Testis (tissue), 2 donors: ENCODE measurements at regions not wholly inside any gene's neighbourhood (a gene's known extent, or its start where the extent isn't known, plus 50 kb on each side); places are given as distances from the start of the nearest gene placed in this dataset.
"Not testable (repeated sequence)": the region's sequence is repeated elsewhere in the genome, so short reads cannot be mapped to it uniquely, and the experiment has no call there.

ENCODE experiments used
- DNase-seq: peaks from one replicate; pipeline ENCODE4 v3.0.0-alpha.2; 2019
- H3K27ac ChIP-seq, 2 donors: fragments of 200-600 bp; sonication (generic); one replicate each; pipeline ENCODE4 v1.5.1; 2019
- H3K27me3 ChIP-seq: fragments of 200-600 bp; sonication (generic); one replicate; pipeline ENCODE4 v1.5.1; 2019
- H3K36me3 ChIP-seq: fragments of 200-600 bp; sonication (generic); one replicate; pipeline ENCODE4 v1.5.1; 2017; ENCODE audit warnings: low read depth; ENCODE audit errors: missing control alignments
- H3K4me1 ChIP-seq: fragments of 200-600 bp; sonication (generic); one replicate; pipeline ENCODE4 v1.5.1; 2019
- H3K4me3 ChIP-seq, 2 donors: fragments of 200-600 bp; sonication (generic); one replicate each; pipeline ENCODE4 v1.5.1; 2017 to 2019
- H3K9me3 ChIP-seq: fragments of 200-600 bp; sonication (generic); one replicate; pipeline ENCODE4 v1.5.1; 2017
- POLR2A ChIP-seq: fragments of 450-650 bp; IDR thresholded peaks from one replicate; pipeline ENCODE4 v1.6.1; 2017; ENCODE audit warnings: antibody characterized with exemption, mild to moderate bottlenecking, moderate library complexity
- WGBS, 2 donors: methylation state at CpG; one replicate each; pipeline ENCODE4 v1.1.5; 2018; 5-methylcytosine and 5-hydroxymethylcytosine counted together
- intact Hi-C: fragments of 100-400 bp; cut with DNase I; formaldehyde crosslinking; loops from one replicate; pipeline ENCODE4 v1.15.1; 2023; ENCODE audit warnings: low total_unique reads
- TF ChIP-seq, protein P1 (sequence below), 3 experiments: fragments of 450-650 bp in 2 of 3; fragments of 200-600 bp in 1 of 3; sonication (generic) in 1 of 3; IDR thresholded peaks; one replicate each; pipeline ENCODE4 v1.5.1; 2016 to 2019; ENCODE audit warnings: antibody characterized with exemption in 3 of 3, mild to moderate bottlenecking in 2 of 3, moderate library complexity in 1 of 3

DNA sequence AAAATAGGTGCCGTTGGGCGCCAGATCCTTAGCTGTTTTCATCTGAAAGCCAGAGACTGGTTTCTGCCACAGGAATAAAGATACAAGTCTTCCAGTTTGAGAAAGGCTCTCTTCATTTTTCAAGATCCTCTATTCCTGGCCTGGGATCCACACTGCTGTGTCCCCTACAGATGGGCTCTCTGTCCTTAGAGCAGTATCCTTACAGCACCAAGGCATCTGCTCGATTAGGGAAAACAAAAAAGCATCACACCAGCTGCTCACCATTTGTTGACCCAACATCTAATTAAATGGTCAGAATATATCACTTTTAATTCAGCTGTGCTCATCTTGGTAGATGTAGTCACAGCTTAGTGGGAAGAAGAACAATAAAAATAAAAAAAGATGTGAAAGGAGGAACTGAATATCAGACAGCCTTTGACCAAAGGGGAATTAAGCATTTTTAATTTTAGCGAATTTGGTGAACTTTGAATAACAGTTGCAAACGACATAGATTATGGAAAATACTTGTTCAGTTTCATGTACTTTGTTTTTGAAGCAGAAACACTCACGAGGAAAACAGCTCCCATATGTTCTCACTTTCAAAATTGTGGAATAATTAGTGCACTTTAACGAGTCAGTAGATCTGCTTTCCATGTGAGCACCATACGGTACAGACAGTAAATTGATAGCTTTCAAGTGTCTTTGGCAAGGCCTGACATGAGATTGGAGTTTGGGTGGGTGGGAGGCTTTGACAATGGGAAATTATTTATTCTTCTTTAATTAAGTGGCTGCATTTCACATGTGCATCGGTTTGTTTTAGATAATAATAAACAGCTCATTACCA is 148.4 kb upstream of the CLNK start:
- Histone ChIP-seq H3K4me1 (no peaks in the 10 kb centered on the region), H3K4me3 (no peak overlapping the region), H3K36me3 (no peaks in the 10 kb centered on the region), H3K9me3 (no peaks in the 10 kb centered on the region), H3K27me3 (no peaks in the 10 kb centered on the region), H3K27ac (no peak overlapping the region)
- intact Hi-C loops, result no loop called here
- DNase-seq, result no peak
- TF ChIP-seq, protein P1, sequence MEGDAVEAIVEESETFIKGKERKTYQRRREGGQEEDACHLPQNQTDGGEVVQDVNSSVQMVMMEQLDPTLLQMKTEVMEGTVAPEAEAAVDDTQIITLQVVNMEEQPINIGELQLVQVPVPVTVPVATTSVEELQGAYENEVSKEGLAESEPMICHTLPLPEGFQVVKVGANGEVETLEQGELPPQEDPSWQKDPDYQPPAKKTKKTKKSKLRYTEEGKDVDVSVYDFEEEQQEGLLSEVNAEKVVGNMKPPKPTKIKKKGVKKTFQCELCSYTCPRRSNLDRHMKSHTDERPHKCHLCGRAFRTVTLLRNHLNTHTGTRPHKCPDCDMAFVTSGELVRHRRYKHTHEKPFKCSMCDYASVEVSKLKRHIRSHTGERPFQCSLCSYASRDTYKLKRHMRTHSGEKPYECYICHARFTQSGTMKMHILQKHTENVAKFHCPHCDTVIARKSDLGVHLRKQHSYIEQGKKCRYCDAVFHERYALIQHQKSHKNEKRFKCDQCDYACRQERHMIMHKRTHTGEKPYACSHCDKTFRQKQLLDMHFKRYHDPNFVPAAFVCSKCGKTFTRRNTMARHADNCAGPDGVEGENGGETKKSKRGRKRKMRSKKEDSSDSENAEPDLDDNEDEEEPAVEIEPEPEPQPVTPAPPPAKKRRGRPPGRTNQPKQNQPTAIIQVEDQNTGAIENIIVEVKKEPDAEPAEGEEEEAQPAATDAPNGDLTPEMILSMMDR (IDR thresholded peaks at IDR 0.05), result no peak
- no peak for TF ChIP-seq POLR2A
- 61 to 67% methylated on average over 9 of the region's 9 CpGs for WGBS, 2 donors

DNA sequence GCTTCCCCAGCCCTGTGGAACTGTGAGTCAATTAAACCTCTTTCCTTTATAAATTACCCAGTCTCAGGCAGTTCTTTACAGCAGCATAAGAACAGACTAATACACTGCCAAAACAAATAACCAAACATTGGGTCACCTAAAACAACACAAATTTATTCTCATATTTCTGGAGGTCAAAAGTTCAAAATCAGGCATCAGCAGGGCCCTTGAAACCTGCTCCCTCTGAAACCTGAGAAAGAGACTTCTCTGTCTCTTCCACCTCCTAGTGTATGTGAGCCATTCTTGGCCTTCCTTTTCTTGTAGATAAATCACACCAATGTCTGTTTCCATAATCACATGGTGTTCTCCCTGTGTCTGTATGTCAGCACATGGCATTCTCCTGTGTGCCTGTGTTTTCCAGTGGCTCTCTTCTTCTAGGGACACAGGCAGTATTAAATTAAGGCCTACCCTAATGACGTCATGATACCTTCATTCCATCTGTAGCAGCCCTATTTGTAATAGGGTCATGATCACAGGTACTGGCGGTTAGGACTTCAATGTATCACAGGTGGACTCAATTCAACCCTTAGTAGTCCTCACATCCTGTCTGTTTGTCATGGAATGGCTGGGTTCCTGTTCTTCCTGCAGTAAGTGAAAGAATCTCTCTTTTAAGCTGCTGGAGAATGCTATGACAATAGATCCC is 147.3 kb upstream of the CLNK start:
- Histone ChIP-seq H3K4me1 (no peaks in the 10 kb centered on the region), H3K27me3 (no peaks in the 10 kb centered on the region), H3K36me3 (no peaks in the 10 kb centered on the region), H3K27ac (no peak overlapping the region), H3K9me3 (no peaks in the 10 kb centered on the region), H3K4me3 (no peak overlapping the region)
- WGBS, 2 donors, result 81 to 93% methylated on average over 2 of the region's 2 CpGs
- no peak for DNase-seq
- no peak for TF ChIP-seq POLR2A
- TF ChIP-seq, protein P1 (IDR thresholded peaks at IDR 0.05), result no peak
- intact Hi-C loops, result no loop called here

DNA sequence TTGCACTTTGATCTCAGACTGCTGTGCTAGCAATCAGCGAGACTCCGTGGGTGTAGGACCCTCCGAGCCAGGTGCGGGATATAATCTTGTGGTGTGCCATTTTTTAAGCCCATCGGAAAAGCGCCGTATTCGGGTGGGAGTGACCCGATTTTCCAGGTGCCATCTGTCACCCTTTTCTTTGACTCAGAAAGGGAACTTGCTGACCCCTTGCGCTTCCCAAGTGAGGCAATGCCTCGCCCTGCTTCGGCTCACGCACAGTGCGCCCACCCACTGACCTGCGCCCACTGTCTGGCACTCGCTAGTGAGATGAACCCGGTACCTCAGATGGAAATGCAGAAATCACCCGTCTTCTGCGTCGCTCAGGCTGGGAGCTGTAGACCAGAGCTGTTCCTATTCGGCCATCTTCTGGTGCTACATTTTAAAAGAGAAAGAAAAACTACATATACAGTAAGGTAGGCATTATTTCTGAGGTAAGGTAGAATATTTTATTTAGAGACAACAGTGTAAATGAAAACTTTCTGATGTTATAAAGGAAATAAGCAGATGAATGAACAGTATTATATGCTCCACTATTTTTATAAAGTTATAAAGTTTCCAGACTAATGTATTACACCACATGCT is 144.5 kb upstream of the CLNK start:
- not testable (repeated sequence) for H3K27ac ChIP-seq

DNA sequence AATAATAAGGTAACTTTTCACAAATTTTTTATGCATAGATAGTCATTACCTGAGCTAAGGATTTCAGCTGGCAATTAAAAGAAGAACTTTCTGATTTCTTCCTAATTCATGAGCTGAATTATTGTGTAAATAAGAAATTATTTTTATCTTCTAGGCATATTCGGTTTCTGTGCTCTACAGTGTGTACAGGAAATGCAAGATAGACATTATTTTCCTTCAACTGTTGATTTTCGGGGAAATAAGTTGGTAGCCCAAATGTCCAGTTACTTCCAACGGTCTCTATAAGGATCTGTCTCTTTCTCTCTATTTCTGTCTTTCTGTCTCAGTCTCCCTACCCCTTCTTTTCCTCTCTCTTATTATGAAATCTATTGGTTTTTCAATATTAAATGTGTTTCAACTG is 137.3 kb upstream of the CLNK start:
- Histone ChIP-seq H3K27ac (no peak overlapping the region), H3K4me3 (no peak overlapping the region), H3K4me1 (no peaks in the 10 kb centered on the region), H3K9me3 (no peaks in the 10 kb centered on the region), H3K36me3 (no peaks in the 10 kb centered on the region), H3K27me3 (no peaks in the 10 kb centered on the region)
- DNase-seq, result no peak
- no peak for TF ChIP-seq POLR2A
- TF ChIP-seq, protein P1 (IDR thresholded peaks at IDR 0.05), result no peak
- WGBS, 2 donors, result 78 to 84% methylated on average over 3 of the region's 3 CpGs
- intact Hi-C loops, result no loop called here

More for the DNA sequence above, 144.5 kb upstream of the CLNK start:
- intact Hi-C loops, H3K36me3 ChIP-seq, H3K9me3 ChIP-seq, H3K27me3 ChIP-seq, H3K4me1 ChIP-seq, DNase-seq, H3K4me3 ChIP-seq: not testable (repeated sequence)
- 78 to 93% methylated on average over 21 of the region's 21 CpGs for WGBS, 2 donors

DNA sequence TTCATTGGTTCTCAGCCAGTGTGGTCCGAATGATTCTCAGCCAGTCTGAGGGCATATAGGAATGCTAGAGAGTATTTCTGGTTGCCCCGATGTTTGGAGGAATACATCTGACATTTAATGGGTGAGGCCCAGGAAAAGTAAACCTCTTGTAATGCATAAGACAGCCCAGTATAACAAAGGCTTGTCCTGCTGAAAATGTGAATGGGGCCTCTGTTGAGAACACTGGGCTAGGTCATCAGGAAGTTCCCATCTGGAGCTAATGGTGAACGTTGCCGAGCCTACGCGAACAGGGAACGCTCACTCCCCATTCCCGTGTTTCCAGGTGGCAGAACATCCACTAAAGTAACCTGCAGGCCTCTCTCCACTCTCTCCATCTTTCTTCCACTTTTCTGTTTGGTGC is 132.0 kb upstream of the CLNK start:
- Histone ChIP-seq H3K4me3 (no peak overlapping the region), H3K27me3 (no peaks in the 10 kb centered on the region), H3K4me1 (peaks cover 5% of the 10 kb centered on the region), H3K27ac (no peak overlapping the region), H3K9me3 (no peaks in the 10 kb centered on the region), H3K36me3 (no peaks in the 10 kb centered on the region)
- 73 to 87% methylated on average over 8 of the region's 8 CpGs for whole genome bisulfite sequencing, 2 donors
- no peak for DNase-seq
- intact Hi-C loops, result no loop called here
- no peak for TF ChIP-seq POLR2A
- TF ChIP-seq, protein P1 (IDR thresholded peaks at IDR 0.05), result no peak
